GM19025 (cell line): ENCODE measurements at regions not wholly inside any gene's neighbourhood (a gene's known extent, or its start where the extent isn't known, plus 50 kb on each side); places are given as distances from the start of the nearest gene placed in this dataset.

Experiments used
- ATAC-seq: cut with Tn5 transposase; IDR thresholded peaks from one replicate; pipeline ENCODE4 v1.9.1; 2021; ENCODE audit warnings: mild to moderate bottlenecking, low read depth, moderate library complexity; ENCODE audit not compliant: unreplicated experiment

DNA sequence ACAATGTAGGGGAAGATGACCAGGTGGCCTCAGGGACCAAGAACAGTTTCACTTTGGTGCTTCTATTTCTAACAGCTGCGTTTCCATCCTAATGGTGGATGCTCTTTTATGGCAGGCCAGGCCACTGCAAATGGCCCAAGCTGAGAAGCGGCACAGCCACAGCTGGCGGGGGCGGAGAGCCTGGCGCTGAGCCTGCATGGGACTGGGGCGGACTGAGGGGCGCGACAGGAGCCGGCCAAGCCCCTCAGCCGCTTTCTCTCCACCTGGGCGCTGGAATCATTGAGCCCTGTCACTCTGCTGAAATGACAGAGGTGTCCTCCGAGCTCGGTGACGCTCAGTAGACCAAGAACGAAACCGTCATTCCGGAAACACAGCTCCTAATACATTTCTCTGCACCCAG, 317.3 kb upstream of the PDE4D start:
- ATAC-seq = no peak

DNA sequence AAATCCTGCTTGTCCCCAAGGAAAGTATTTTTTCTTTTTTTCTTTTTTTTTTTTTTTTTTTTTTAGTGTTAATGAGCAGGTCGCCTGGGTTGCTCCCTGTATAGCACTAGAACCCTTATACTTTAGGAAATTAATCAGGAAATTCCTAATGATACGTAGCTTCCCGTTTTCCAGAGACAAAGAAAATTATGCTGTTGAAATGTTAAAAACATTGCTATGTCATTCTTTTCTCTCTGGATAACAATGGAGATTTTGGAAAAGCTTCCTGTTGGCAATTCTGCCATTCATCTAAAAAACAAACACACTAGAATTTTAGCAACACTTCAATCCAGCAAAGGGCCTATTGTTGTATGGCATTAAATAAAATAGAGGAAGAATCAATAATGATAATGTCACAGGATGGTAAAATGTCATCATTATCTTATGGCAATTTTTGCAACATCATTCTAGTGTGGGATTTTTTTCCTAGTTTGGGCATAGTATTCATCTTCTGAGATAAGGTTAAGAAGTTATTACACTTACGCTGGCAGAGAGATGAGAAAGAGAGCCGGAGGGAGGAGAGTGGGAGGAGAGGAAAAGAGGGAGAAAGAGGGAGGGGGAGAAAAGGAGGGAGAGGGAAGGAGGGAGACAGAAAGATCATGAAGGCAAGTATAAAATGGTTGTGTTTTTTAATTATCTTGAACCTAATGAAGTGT, 315.8 kb upstream of the PDE4D start:
- ATAC-seq = no peak

DNA sequence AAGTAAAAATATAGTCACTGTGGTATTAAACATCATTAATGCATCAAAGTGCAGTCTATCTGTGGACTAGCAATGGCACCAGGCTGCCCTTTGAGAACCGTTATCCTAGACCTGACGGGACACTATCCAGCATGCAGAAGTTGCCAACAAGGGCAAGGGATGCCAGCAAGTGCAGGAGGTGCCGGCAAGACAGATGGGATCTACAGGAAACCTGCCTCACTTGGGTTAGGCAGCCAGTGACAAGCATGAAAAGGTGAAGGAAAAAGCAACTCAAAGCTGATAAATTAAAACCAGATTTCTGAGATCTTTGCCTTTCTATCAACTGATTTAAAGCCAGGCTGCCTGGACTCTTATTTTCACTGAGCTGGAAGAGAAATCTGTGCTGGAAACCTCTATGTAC, 315.2 kb upstream of the PDE4D start:
- no peak for ATAC-seq

DNA sequence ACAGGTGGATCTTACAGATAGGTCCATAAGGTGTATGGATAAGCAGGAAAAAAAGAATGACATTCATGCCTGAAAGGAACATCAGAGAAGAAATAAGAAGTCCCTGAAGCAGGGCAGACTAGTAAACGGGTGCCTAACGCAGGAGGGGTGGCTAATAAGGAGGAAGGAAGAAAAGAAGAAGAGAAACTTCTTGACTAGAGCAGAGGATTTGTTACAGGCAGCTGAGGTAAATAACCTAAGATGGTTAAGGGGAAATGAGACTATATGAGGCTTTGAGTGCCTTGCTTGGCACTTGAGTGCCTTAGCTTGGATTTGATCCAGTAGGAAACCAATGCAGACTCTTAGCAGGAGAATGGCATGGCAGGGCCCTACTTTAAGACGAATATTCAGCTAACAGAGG, 313.5 kb upstream of the PDE4D start:
- no peak for ATAC-seq

DNA sequence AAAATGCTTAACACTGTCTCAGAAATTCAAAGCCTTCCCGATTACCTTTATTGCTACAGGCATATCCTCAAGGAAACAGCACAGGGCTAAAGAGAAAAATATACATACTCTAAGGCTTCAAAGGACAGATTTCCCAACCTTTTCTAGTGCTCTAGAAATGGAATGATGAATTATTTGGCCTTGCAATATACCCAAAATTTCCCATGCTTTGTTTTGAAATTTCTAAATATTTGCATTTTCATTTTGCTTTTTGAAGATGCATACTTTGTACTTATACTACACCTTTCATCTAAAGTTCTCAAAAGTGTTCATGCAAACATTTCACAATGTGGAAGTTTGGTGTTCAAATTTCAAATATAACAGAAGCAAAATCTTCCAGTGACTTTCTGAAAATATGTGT, 312.7 kb upstream of the PDE4D start:
- no peak for ATAC-seq

DNA sequence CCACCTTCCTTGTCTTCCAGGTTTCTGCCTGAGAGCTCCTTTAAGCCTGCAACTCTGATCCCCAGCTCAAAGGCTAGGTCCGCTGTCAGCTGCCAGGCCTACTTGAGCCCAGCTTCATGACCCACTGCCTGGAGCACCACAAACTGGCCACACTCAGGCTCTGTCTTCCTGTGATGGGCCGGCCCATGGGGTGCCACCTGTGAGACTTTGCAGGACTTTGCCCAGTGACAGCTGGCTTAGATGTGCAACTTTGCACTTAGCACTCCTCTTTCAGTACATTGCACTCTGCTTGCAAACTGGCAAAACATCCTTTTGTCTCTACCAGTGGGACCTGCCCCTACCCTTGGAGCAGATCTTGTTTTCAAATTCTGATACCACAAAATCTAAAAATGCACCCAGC, 311.5 kb upstream of the PDE4D start:
- no peak for ATAC-seq

DNA sequence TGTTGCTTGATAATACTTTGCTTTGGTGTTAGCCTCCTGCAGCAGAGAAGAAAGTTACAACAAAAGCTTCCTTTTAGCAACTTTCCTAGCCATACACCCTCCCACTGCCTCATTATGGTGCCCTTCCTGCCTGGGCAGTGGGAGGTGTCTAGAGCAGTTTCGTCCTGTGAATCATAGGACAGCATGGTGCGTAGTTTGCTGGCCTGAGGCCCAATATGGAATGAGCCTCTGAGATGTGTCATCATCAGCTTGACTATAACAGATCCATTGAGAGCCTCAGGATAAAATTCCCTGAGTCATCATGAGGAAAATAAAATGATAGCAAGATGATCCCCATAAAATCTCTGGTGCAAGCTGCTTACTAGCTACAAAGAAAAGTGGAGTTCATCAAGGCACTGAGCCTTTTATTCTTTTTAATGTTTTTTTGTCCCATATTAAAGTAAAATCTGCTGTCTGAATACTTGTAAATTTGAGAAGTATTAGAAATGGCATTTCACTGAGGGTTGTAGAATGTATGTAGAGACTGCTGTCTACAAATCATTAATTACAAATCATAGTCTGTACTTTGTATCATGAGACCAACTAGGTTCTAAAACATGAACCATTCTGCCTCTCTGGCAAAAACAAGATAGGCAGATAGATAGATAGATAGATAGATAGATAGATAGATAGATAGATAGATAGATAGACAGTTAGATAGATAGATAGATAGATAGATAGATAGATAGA, 303.0 kb upstream of the PDE4D start:
- ATAC-seq = no peak

DNA sequence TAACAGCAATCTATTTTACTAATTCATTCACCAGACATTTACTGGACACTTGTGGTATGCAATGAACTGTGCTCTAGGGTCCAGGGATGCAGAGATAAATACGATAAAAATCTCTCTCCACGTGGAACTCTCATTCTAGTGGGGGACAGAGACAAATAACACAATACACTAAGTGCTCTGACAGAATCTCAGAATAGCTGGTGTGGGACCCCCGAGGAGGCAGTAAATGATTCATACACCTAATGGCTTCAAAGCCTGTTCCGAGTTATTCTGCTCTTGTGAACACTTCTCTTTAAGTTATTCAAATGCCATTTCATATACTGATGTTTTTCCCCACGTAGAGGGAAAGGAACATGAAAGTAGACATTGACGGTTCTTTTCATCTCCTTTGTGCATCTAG, 302.0 kb upstream of the PDE4D start:
- ATAC-seq = no peak

DNA sequence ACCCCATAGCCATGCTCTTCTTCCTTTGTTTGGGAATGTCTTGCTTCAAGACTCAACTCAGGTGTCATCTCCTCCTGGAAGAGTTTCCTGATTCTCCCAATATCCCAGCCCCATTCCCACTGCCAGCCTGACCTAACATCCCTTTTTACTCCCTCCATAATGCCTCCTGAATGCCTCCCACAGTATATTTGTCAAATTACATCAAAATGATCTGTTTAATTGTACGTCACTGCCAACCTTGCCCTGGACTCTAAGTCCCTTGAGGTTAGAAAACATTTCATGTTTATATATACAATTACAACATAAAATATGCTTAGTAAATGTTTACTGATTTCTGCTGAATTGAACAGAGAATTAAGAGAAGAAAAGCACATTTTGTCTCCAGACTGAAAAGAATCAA, 301.6 kb upstream of the PDE4D start:
- ATAC-seq = no peak

DNA sequence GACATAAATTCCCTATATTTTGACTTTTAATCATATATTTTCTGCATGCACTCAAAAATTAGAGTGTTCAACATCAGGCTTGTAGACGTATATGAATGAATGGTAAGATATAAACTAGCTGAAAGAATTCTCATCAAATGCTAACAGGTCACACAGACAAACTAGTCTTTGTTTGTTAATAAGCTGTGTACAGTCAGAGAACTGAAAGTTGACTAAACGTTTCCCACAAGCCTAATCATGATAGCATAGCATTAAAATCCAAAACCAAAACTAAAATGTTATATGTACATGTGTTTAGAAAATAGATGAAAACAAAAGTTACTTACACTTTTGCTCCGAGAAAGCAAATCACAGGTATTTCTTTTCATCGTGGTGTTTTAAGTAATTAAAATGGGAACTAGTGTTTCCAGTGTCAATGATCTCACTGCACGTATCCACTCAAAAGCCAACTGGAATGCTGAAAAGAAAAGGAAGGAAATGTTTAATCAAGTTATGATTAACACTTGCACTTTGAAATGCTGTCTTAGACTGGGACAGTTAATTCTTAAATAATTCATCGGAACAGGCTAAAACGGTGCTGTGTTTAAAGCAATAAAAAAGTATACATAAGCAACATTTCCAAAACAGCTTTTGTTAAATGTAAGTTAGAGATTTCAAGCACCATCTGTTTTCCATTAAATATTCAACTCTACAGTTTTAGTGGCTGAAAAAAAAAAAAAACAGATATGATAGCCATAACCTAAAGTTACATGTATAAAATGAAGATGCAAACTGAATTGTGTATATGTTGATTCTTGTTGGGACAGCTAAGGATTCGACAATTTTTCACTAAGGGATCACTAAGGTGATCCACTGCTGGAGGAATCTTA, 291.9 kb upstream of the PDE4D start:
- ATAC-seq = peak; percentile 54

DNA sequence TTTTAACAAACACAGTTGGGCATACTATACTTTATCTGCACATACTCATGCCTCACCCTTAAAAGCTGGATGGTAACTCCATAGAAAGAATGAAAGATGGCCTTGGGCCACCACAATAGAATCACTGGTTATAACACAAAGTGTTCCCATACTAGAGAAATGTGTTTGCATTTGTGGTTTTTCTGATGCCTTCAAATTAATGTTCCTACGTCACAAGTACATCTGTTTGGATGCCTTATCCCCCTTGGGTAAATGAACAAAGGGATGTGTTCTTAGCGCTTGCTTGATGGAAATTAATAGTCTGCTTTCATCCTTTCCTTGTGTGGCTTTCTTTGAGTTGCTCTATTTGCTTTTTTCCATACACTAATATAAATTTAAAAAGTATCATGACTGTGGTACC, 291.1 kb upstream of the PDE4D start:
- no peak for ATAC-seq

DNA sequence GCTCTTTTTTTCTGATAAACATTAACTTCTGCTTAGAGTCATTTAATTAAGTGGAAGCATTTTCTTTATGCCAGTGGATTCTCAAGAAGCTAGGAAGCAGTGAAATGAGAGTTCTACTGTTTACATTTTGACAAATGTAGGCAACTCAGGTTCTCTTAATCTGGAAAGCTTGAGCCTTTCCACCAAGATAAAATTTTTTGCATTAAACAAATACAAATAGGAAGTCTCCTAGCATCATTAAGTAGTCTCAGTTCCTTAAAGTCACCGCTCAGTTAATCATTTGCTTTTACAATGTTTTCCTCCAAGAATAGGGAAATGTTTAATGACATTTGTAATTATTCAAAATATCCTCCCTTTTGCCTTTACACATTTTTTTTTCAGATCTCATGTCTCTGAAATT, 290.4 kb upstream of the PDE4D start:
- ATAC-seq = no peak

DNA sequence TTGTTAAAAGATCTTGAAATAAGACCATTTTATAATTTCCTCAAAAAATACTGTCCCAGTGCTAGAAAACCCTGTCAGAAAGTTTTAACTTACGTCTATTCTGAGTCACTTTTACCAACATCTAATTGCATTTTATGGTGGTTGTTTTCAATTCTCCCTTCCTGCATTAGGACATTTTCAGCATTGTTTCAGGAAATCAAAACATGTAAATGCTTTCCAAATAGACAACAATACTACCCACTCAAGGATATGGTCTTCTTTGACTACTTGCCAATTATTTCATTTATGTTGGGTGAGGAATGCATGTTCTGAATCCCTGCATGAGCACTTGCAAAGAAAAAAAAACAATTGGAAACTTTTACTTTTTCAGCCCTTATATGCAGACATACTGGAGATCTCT, 284.6 kb upstream of the PDE4D start:
- ATAC-seq = no peak

DNA sequence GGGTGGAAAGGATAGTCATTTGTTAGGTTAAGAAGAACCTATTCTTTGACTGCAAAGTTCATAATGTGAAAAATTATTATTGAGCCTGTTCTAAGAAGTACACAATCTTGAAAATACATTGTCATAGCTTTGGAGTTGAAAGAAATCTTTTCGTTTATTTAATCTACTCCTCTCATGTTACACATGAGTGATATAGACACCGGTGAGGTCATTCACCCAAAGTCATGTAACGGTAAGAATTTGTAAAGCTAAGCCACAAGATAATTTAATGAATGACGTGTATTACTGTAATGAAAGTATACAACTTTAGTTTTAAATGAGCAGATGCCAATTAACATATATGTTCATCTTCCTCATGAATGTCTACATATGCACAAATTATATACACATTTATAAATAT, 284.1 kb upstream of the PDE4D start:
- ATAC-seq = no peak

DNA sequence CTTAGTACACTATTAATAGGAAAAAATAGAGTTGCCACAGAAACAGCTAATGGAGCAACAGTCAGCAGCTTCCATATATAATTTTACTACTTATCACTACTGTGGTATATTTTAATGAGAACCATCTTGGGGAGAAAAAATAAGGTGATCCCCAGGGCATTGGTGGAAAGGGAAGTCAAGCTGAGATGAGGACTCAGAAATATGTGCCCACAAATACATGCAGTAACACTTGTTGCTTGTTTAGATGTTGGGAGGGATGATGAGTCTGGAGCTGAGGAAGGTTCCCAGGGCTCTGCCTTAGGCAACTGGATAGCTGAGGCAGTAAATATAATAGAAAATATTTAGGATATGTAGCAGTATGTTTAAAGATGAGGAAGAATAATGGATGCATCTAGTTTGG, 280.1 kb upstream of the PDE4D start:
- no peak for ATAC-seq

DNA sequence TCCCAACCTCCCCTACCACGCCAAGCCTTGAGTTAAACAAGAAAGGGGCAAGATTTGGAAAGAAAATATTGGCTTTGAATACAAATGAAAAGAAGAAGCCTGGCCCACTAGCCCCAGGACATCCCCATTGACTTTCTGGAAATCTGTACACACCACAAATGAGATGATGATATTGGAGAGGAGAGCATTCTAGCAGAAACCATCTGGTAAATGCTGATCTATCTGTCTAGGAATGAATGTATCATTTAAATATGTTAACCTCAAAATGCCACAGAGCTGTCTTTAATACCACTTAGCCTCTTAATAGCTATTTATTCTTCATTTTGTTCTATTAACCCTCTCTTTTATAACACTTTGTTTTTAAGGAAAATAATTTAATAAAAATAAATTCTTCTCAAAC, 270.2 kb upstream of the PDE4D start:
- ATAC-seq = no peak

DNA sequence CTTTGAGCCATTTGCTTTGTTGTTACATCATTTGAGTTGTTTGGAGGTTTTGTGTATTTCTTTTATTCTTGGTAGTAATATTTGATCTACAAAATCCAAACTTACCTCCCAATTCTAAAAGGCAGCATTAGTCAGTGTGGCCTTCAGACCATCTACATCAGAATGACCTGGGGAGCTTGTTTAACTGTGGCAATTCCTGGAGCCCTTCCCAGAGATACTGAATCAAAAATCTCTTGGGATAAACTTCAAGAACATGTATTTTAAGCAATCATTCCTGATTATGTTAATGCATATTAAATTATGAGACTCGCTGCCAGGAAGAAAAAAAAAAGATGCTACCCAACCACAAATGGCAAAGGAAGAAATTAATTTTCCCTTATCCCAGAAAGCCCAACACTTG, 268.9 kb upstream of the PDE4D start:
- ATAC-seq = no peak

DNA sequence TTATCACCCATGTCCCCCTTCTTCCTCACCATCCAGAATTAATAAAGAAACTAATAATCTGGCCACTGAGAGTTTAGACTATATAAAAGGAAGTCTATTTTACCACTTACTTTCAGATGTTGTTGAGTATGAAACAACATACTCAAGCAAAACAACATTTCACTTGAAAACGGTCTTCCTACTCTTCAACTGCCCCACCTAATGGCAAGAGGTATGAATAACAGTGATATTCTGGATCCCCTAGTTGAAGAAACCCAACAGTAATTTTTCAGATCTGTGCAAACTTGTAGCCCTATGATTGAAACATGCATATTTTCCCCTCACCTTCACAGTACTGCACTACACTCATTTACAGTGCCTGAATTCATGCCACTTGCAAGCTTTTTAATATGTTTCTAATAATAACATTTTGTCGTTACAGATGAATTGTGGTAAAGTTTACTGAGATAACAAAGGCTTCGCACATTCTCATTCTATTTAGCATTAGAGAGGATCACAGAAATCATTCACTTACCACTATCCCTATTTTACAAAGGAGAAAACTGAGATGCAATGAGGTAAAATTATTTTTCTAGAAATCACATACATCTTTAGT, 267.9 kb upstream of the PDE4D start:
- ATAC-seq = no peak

DNA sequence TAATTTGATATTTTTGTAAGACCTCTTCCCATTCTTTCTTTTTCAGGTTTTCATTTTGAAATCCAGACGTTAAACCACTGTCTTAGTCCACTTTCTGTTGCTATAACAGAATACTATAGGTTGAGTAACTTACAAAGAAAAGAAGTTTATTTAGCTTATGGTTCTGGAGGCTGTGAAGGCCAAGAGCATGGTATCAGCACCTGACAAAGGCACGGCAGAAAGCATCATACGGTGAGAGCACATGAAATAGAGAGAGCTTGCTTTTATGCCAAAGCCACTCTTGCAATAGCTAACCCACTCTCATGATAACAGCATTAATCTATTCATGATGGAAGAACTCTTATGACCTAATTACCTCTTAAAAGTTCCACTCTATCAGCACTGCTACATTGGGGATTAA, 255.6 kb upstream of the PDE4D start:
- ATAC-seq = no peak

DNA sequence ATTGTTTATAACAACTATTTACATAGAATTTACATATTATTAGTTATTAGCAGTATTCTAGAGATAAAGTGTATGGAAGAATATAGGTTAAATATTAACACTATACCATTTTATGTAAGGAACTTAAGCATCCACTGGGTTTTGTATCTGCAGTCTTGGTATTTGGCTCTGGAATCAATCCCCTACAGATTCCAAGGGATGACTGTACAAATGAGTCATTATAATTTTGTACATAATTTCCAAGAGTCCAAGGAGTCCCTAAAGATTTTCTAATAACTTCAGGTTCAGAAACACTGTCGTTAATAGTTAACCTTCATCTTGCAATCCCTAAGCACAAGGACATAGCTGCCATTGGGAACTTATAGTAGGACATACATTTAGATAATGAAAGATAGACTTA, 254.8 kb upstream of the PDE4D start:
- no peak for ATAC-seq

DNA sequence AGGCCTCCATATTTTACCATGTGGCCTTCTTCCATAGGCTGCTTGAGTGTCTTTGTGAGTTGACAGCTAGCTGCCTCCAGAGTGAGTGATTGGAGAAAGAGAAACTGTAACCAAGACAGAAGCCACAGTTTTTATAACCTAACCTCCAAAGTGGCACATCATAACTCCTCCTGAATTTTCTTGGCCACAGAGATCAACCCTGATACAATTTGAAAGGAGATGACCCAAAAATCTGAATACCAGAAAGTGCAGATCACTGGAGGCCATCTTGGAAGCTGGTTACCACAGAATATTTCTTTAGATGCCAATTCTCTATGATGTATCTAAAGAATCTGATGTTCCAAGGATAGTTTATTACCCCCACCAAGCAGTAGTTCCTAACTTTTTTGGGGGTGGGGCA, 254.3 kb upstream of the PDE4D start:
- ATAC-seq = no peak
